Brain microvascular endothelial cell (primary cell): ENCODE measurements at regions not wholly inside any gene's neighbourhood (a gene's known extent, or its start where the extent isn't known, plus 50 kb on each side); places are given as distances from the start of the nearest gene placed in this dataset.
A peak's percentile ranks its signal among the peaks of the same experiment; 100 is the strongest.

Experiments used
- DNase-seq: peaks from one replicate; pipeline ENCODE4 v3.0.0-alpha.2; 2020
- H3K27ac ChIP-seq: fragments of 250-450 bp; sonication (Bioruptor Pico); 2 replicates; pipeline ENCODE4 v1.5.1; 2020; ENCODE audit warnings: mild to moderate bottlenecking, moderate library complexity
- H3K27me3 ChIP-seq: fragments of 250-450 bp; sonication (Bioruptor Pico); replicated peaks from 2 replicates; pipeline ENCODE4 v1.5.1; 2020; ENCODE audit warnings: mild to moderate bottlenecking
- H3K36me3 ChIP-seq: fragments of 250-450 bp; sonication (Bioruptor Pico); replicated peaks from 2 replicates; pipeline ENCODE4 v1.5.1; 2020; ENCODE audit warnings: mild to moderate bottlenecking
- H3K4me3 ChIP-seq: 2 replicates; pipeline ENCODE4 v1.5.1; 2011; ENCODE audit warnings: low read depth, mild to moderate bottlenecking, control low read depth, low read length, moderate library complexity
- in situ Hi-C: cut with HindIII; loops from 2 replicates; pipeline ENCODE4 v1.10.0; 2017; ENCODE audit warnings: low sequenced_read_pairs, low pct_ligation_motif_present
- TF ChIP-seq, protein P1 (sequence below): IDR thresholded peaks from 2 replicates; pipeline ENCODE4 v1.5.1; 2011; ENCODE audit warnings: low read depth, mild to moderate bottlenecking, moderate library complexity, low read length, control low read depth, inconsistent platforms; ENCODE audit errors: missing control alignments

DNA sequence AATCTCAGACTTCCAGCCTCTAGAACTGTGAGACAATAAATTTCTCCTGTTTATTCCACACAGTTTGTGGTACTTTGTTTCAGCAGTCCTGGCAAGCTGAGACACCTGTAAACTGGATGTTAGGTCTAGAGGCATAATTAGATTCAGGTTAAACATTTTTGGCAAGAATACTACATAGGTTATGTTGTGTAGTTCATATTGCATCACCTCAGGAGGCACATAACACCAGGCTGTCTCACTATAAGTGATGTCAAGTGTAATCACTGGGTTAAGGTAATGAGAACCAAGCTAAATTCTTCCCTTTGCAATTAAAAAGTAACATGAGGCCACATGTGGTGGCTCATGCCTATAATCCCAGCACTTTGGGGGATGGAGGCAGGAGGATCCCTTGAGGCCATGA lies 214.2 kb downstream of the ZNF674 start:
- Histone ChIP-seq H3K27me3 (no peaks in the 10 kb centered on the region), H3K27ac (no peak overlapping the region), H3K36me3 (no peaks in the 10 kb centered on the region), H3K4me3 (no peak overlapping the region)
- in situ Hi-C loops: no loop called here
- DNase-seq: no peak
- TF ChIP-seq, protein P1, sequence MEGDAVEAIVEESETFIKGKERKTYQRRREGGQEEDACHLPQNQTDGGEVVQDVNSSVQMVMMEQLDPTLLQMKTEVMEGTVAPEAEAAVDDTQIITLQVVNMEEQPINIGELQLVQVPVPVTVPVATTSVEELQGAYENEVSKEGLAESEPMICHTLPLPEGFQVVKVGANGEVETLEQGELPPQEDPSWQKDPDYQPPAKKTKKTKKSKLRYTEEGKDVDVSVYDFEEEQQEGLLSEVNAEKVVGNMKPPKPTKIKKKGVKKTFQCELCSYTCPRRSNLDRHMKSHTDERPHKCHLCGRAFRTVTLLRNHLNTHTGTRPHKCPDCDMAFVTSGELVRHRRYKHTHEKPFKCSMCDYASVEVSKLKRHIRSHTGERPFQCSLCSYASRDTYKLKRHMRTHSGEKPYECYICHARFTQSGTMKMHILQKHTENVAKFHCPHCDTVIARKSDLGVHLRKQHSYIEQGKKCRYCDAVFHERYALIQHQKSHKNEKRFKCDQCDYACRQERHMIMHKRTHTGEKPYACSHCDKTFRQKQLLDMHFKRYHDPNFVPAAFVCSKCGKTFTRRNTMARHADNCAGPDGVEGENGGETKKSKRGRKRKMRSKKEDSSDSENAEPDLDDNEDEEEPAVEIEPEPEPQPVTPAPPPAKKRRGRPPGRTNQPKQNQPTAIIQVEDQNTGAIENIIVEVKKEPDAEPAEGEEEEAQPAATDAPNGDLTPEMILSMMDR: no peak

DNA sequence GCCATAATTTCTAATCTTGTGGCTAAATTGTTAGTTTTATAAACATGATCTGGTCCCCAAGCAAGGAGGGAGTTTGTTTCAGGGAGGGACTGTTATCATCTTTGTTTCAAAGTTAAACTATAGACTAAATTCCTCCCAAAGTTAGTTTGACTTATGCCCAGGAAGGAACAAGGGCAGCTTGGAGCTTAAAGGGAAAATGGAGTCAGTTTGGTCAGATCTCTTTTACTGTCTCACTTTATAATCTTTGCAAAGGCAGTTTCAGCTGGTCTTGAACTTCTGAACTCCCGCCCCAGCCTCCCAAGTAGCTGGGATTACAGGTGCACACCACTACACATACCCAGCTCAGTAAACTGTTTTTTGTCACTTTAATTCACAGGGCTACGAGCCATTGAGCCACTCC lies 214.7 kb downstream of the ZNF674 start:
- in situ Hi-C loops: no loop called here
- Histone ChIP-seq H3K27ac (no peak overlapping the region), H3K36me3 (no peaks in the 10 kb centered on the region), H3K27me3 (no peaks in the 10 kb centered on the region), H3K4me3 (no peak overlapping the region)
- no peak for DNase-seq
- TF ChIP-seq, protein P1: no peak

DNA sequence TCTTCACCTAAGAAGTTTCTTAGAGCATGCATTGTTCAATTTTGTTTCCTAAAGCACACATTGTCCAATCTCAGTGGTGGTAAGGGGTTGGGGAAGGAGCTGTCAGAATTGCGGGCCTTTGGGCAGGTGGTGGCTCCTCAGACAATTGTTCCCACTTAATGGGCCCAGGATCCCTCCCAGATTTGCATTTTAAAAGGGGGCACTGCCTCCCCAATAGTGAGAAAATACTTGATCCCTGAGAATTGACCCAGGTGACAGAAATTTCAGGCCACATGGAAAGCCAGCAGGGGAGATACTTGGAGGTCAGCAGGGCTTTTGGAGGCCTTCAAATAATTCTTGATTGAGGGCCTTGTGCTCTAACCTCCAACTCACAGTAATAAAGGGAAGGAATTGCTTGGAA lies 217.1 kb downstream of the ZNF674 start:
- DNase-seq: no peak
- TF ChIP-seq, protein P1: no peak
- in situ Hi-C loops: no loop called here
- no peaks in the 10 kb centered on the region for H3K36me3 ChIP-seq
- no peak overlapping the region for H3K27ac ChIP-seq
- H3K27me3 ChIP-seq: no peaks in the 10 kb centered on the region
- no peak overlapping the region for H3K4me3 ChIP-seq

DNA sequence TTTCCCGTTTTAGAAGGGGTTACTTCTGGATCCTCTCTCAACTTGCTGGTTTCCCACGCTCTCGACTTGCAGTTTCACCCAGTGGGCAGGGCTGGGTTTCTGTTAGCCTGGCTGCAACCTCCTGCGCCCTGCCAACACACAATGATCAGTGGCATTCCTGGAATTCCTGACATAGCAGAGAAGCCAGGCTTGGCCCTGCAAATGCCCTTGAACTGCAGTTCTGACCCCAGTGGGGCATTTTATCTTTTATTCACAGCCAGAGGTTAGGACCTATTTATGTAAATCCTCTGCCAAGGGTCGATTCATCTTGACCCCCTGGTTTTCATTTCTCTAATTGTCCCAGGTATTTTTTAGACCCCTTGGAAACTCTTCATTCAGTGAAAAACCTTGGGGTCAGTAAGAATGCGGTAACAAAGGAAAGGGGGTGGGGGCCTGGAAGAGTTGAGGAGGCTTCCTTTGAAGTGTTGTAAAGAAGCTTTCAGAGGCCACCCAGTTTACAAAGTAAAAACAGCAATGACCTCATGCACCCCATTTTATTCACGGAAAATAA lies 217.6 kb downstream of the ZNF674 start:
- DNase-seq: peak; percentile 5

DNA sequence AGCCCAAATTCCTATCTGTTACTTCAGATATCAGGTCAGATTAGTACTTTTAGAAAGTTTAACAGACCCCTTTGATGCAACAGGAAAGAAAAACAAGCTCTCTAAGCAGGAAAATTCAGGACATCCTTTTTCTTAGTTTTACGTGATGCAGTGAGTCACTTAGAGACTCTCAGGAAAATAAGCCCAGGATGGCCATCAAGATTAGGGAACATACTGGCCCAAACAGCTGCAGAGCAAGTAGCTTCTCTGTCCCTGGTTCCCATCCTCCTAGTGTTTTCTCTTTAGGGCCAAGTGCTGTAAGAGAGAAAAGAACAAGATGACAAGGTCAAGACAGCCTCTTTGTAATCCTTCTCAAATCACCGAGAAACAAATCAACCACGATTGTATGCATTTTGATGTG lies 219.1 kb downstream of the ZNF674 start:
- peak overlapping the region; percentile 11 for H3K27ac ChIP-seq
- no peak overlapping the region for H3K4me3 ChIP-seq
- peak; percentile 12 for DNase-seq
- TF ChIP-seq, protein P1: no peak
- no peaks in the 10 kb centered on the region for H3K36me3 ChIP-seq
- H3K27me3 ChIP-seq: no peaks in the 10 kb centered on the region
- in situ Hi-C loops: no loop called here

More for the DNA sequence above, 217.6 kb downstream of the ZNF674 start:
- in situ Hi-C loops: no loop called here
- Histone ChIP-seq H3K4me3 (no peak overlapping the region), H3K27me3 (no peaks in the 10 kb centered on the region), H3K36me3 (no peaks in the 10 kb centered on the region), H3K27ac (no peak overlapping the region)
- TF ChIP-seq, protein P1: no peak

DNA sequence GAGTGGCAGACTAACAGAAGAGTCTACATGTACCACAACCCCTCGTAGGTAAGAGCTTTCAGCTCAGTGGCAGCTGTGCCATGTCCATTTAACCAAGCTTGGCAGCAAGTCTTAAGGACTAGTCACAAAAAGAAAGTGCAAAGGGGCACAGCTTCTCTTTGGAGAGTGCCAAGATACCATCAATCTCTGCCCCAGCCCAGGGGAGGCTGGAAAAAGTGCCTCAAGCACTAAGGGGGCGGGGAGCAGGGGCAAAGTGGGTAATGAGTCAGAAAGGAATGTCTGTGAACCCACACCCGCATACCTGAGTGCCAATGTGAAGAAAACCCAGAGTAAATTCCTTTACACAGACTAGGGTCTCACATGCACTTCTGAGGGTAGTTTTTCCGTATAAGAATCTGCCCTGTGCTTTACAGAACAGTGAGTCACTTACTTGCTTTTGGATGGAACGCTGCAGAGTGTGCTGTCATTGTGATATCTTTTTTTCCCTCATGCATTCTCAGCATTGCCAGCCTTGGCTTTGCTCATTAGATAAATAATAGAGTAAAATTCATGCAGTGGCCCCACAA lies 219.8 kb downstream of the ZNF674 start:
- Histone ChIP-seq H3K27me3 (no peaks in the 10 kb centered on the region), H3K27ac (peak overlapping the region; percentile 11), H3K36me3 (no peaks in the 10 kb centered on the region), H3K4me3 (no peak overlapping the region)
- TF ChIP-seq, protein P1: no peak
- peak; percentile 72 for DNase-seq
- in situ Hi-C loops: no loop called here
